HG02571 (cell line): ENCODE measurements at regions not wholly inside any gene's neighbourhood (a gene's known extent, or its start where the extent isn't known, plus 50 kb on each side); places are given as distances from the start of the nearest gene placed in this dataset.
"Not testable (repeated sequence)": the region's sequence is repeated elsewhere in the genome, so short reads cannot be mapped to it uniquely, and the experiment has no call there.

Experiments
- ATAC-seq: cut with Tn5 transposase; IDR thresholded peaks from one replicate; pipeline ENCODE4 v1.9.1; 2021; ENCODE audit warnings: mild to moderate bottlenecking, moderate library complexity; ENCODE audit not compliant: unreplicated experiment

GRCh38 chr2:111522231-111522768 is 361.7 kb downstream of the ANAPC1 start:
- ATAC-seq, result no peak

GRCh38 chr2:111523009-111523408 is 361.0 kb downstream of the ANAPC1 start:
- ATAC-seq, result no peak

- ATAC-seq, result not testable (repeated sequence)
These were observed 359.0 kb downstream of the ANAPC1 start for GRCh38 chr2:111525026-111525425.

- not testable (repeated sequence) for ATAC-seq
These were observed 357.9 kb downstream of the ANAPC1 start for GRCh38 chr2:111526041-111526639.

- not testable (repeated sequence) for ATAC-seq
These were observed 356.1 kb downstream of the ANAPC1 start for GRCh38 chr2:111527707-111528400.

- not testable (repeated sequence) for ATAC-seq
These were observed 355.0 kb downstream of the ANAPC1 start for GRCh38 chr2:111529022-111529421.

GRCh38 chr2:111530239-111530965 is 353.6 kb downstream of the ANAPC1 start:
- ATAC-seq, result not testable (repeated sequence)

GRCh38 chr2:111532682-111533556 is 351.1 kb downstream of the ANAPC1 start:
- ATAC-seq, result not testable (repeated sequence)

GRCh38 chr2:111533557-111534247 is 350.3 kb downstream of the ANAPC1 start:
- ATAC-seq, result not testable (repeated sequence)

- ATAC-seq, result no peak
These were observed 349.1 kb downstream of the ANAPC1 start for GRCh38 chr2:111534910-111535352.

GRCh38 chr2:111535404-111535803 is 348.6 kb downstream of the ANAPC1 start:
- ATAC-seq, result no peak

- ATAC-seq, result no peak
These were observed 346.8 kb downstream of the ANAPC1 start for GRCh38 chr2:111537078-111537655.

GRCh38 chr2:111539991-111540390 is 344.0 kb downstream of the ANAPC1 start:
- not testable (repeated sequence) for ATAC-seq

- ATAC-seq, result not testable (repeated sequence)
These were observed 341.7 kb downstream of the ANAPC1 start for GRCh38 chr2:111542120-111542774.

GRCh38 chr2:111544006-111544405 is 340.0 kb downstream of the ANAPC1 start:
- not testable (repeated sequence) for ATAC-seq

- ATAC-seq, result not testable (repeated sequence)
These were observed 338.1 kb downstream of the ANAPC1 start for GRCh38 chr2:111545723-111546431.

GRCh38 chr2:111546578-111546977 is 337.4 kb downstream of the ANAPC1 start:
- ATAC-seq, result not testable (repeated sequence)

- not testable (repeated sequence) for ATAC-seq
These were observed 334.8 kb downstream of the ANAPC1 start for GRCh38 chr2:111549174-111549573.
